Hepatic stellate cell (primary cell): ENCODE measurements at regions not wholly inside any gene's neighbourhood (a gene's known extent, or its start where the extent isn't known, plus 50 kb on each side); places are given as distances from the start of the nearest gene placed in this dataset.

Experiments used
- DNase-seq: peaks from one replicate; pipeline ENCODE4 v3.0.0; 2011; ENCODE audit warnings: low spot score

DNA sequence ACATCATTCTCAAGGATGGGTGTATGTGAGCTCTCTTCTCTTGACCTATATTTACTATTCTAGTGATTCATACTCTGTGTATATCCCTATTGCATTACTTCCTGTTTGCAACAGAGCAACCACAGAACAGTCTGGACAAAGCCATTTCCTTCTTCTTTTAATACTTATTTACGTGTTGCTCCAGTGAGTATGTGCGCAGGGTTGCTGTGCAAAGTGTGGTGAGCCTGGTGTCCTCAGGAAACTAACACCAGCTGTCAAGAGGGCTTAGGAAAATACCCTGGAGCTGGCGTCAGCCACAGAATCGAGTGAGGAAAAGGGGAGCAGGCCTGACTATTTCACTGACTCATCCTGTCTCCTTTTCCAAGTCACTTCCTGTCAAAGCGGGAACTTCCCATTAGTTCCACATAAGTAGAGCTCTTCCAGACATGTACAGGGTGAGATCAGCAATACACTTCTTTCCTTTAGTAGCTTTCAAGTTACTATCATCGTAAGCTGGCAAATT lies 214.1 kb upstream of the COPS8 start:
- peak; percentile 57 for DNase-seq

DNA sequence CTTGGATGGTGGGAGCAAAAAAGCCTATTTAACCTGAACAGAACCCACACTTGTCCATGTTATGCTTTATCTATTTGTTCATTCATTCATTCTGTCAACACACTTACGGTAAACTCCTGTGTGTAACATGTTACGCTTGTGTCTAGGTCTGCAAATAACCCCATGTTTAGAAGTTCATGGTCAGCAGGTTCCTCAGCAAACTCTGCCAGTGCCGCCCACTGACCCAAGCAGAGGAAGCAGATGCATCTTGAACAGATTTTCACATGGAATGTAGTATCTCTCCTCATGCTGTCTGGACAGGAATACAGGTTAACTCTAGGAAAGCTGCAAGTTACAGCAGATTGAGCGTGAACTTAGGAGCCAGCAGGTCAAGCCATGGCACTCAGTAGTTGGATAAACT lies 213.7 kb upstream of the COPS8 start:
- DNase-seq, result no peak

GRCh38 chr2:236872981-236873380 lies 212.7 kb upstream of the COPS8 start:
- DNase-seq, result no peak

GRCh38 chr2:236873636-236874035 lies 212.1 kb upstream of the COPS8 start:
- DNase-seq, result no peak

GRCh38 chr2:236874866-236875481 lies 210.7 kb upstream of the COPS8 start:
- DNase-seq, result no peak

DNA sequence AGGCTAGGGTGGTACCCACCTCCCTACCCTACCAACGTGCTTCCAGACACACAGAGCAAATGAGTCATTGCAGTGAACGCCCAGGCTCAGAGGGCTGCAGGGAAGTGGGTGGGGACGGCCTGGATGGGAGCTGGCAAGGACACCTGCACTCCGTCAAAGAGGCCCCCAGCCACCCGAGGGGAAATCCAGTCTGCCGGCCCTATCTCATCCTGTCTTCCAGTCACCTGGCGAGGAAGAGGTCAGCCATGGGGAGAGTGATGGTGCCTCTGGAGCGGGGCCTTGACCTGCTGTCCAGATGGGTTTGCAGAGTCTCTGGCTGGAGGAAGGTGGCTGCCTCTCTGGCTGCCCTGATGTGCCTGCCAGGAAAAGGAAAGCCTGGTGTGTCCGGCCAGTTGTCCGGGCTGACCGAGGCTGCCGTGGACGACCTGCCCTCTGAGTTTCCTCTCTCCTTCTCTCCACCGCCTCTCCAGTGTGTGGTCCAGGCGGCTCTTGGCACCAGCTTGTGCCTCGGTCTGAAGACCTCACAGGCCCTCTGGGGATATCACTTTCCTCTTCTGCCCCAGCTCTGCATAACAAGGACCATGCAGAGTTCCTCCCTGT lies 209.7 kb upstream of the COPS8 start:
- no peak for DNase-seq

DNA sequence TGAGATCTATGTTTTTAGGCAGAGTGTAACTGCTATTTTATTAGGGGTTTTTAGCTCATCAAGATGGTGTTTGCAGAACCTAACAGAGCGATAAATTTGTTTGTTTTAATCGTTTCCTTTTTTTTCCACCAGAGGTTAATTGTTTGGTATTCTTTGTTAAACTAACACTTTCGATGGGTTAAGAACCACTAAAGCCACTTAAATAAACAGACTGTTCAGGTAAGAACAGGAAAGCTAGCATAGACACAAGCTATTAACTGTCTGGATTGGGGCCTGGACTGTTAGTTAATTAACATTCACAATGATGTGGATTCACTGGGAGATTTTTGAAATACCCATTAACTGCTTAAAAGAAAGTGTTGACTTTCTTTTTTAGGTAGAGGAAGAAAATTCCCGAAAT lies 209.0 kb upstream of the COPS8 start:
- no peak for DNase-seq

DNA sequence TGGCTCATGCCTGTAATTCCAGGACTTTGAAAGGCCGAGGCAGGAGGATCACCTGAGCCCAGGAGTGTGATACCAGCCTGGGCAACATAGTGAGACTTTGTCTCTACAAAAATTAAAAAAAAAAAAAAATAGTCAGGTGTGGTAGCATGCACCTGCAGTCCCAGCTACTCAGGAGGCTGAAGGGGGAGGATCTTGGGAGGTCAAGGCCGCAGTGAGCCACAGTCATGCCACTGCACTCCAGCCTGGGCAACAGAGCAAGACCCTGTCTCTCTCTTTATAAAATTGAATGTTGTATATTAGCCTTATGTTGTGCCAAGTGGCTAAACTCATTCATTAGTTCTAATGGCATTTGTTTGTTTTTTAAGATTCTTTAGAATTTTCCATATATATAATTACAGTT lies 207.7 kb upstream of the COPS8 start:
- DNase-seq, result no peak

- DNase-seq, result no peak
Observed at GRCh38 chr2:236879416-236879963, 206.2 kb upstream of the COPS8 start.

DNA sequence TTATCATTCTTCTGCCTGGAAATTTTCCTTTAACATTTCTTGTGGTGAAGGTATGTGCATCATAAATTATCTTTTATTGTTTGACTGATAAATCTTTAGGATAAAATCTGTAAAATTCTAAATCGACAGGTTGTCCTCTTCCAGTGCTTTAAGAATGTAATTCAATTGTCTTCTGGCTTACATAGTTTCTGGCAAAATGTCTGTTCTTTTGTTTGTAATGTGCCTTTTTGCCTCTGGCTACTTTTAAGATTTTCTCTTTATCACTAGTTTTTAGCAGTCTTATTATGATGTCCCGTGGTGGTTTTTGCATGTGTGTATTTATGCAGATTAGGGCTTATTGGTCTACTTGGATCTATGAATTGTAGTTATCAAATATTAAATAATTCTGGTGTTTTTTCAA lies 203.6 kb upstream of the COPS8 start:
- DNase-seq, result no peak

GRCh38 chr2:236882930-236883329 lies 202.8 kb upstream of the COPS8 start:
- no peak for DNase-seq

- no peak for DNase-seq
Observed at GRCh38 chr2:236883819-236884218, 201.9 kb upstream of the COPS8 start.

DNA sequence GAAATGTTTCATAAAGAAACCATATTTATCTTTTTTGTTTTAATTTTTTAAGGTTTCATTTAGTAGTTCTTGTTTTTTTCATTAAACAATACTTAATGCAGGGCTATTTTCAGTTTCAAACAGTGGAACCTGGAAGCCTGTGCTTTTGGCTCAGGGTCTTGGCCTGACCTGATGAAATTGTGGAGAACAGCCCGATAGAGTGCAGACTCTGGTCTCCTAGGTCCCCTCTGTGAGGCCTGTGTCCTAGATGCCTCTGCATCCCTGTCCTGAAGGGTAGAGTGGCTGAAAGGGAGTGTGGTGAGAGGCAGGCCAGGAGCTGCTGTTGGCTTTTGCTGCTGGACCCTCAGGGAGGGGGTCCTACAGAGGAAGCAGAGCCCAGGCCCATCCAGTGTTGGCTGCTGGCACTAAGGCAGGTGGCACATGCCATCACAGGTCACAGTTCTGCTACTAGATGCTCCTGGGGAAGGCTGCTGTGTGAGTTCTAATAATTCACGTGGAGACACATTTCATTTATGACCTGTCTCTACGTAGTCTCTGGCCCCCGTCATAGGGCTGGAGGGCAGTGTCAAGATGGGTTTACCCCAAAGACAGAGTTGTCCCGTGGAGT lies 201.0 kb upstream of the COPS8 start:
- no peak for DNase-seq

- DNase-seq, result no peak
Observed at GRCh38 chr2:236886456-236886855, 199.2 kb upstream of the COPS8 start.

DNA sequence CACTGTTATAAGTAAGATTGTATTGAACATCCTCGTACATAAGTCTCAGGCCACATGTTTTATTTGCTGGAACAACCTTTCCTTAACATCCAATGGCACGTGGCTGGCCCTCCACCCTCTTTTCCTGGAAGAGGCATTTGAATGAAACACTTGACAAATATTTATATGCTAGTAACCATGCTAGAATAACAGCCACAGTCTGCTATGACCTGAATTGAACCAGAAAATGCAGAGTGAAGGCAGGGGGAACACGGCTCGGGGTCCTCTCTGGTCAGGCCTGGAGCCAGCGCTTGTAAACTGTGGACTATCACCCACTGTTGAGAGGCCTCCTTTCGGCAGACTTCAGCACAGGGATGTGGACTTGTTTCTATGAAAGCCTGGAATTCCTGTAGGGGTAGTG lies 198.2 kb upstream of the COPS8 start:
- DNase-seq, result peak; percentile 46

- no peak for DNase-seq
Observed at GRCh38 chr2:236887953-236888793, 197.5 kb upstream of the COPS8 start.

- DNase-seq, result no peak
Observed at GRCh38 chr2:236888794-236889780, 196.6 kb upstream of the COPS8 start.

GRCh38 chr2:236889791-236890704 lies 195.6 kb upstream of the COPS8 start:
- no peak for DNase-seq

DNA sequence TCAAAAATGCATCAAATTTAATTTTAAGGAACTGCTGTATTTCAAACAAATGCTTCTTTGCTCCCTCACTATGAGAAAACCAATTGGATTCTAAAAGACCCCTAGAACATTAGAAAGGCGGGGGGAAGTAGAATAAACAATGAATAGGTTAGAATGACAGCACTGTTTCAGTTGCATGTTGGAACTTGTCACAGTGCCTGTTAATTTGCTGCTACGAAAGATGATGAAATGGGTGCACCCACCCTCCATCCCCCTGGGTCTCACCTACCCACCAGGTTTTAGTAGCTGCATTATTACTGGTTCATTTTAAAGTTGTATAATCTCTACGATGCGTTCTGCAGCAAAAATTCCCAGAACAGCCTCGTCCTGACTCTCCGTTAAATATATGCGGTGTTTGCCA lies 193.0 kb upstream of the COPS8 start:
- DNase-seq, result no peak

- no peak for DNase-seq
Observed at GRCh38 chr2:236894791-236895190, 190.9 kb upstream of the COPS8 start.
